ENCODE measurements at regions not wholly inside any gene's neighbourhood (a gene's known extent, or its start where the extent isn't known, plus 50 kb on each side); places are given as distances from the start of the nearest gene placed in this dataset.
A peak's percentile ranks its signal among the peaks of the same experiment; 100 is the strongest.

DNA sequence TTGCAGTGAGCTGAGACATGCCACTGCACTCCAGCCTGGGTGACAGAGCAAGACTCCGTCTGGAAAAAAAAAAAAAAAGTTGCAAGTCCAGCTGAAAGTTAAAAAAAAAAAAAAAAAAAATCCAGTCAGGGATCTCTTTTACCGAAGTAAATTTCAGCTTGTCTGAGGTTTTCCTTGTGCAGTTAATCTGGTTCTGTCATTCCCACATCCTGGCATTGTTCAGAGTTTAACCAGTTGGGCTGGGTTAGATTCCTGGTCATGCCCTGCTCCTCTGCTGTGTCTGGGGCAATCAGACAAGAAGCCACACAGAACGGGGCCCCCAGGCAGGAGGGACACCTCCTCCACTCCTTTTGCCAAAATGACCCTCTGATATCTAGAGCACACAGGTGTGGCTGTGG is 84.1 kb upstream of the KLHL25 start:
- Mint-ChIP-seq H3K9me3 (ENCODE audit: unreplicated experiment) (no peaks in the 10 kb centered on the region), H3K27me3 (ENCODE audit: unreplicated experiment) (peaks cover 3% of the 10 kb centered on the region), H3K4me1 (ENCODE audit: unreplicated experiment) (peaks cover 24% of the 10 kb centered on the region), H3K27ac (ENCODE audit: unreplicated experiment) (peak overlapping the region; percentile 84), H3K4me3 (ENCODE audit: unreplicated experiment) (no peak overlapping the region), H3K36me3 (ENCODE audit: low read depth, unreplicated experiment) (no peaks in the 10 kb centered on the region)
- DNase-seq (ENCODE audit: low spot score) = peak; percentile 22
- TF ChIP-seq, protein P1, sequence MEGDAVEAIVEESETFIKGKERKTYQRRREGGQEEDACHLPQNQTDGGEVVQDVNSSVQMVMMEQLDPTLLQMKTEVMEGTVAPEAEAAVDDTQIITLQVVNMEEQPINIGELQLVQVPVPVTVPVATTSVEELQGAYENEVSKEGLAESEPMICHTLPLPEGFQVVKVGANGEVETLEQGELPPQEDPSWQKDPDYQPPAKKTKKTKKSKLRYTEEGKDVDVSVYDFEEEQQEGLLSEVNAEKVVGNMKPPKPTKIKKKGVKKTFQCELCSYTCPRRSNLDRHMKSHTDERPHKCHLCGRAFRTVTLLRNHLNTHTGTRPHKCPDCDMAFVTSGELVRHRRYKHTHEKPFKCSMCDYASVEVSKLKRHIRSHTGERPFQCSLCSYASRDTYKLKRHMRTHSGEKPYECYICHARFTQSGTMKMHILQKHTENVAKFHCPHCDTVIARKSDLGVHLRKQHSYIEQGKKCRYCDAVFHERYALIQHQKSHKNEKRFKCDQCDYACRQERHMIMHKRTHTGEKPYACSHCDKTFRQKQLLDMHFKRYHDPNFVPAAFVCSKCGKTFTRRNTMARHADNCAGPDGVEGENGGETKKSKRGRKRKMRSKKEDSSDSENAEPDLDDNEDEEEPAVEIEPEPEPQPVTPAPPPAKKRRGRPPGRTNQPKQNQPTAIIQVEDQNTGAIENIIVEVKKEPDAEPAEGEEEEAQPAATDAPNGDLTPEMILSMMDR (IDR thresholded peaks at IDR 0.05; ENCODE audit: unreplicated experiment) = no peak

DNA sequence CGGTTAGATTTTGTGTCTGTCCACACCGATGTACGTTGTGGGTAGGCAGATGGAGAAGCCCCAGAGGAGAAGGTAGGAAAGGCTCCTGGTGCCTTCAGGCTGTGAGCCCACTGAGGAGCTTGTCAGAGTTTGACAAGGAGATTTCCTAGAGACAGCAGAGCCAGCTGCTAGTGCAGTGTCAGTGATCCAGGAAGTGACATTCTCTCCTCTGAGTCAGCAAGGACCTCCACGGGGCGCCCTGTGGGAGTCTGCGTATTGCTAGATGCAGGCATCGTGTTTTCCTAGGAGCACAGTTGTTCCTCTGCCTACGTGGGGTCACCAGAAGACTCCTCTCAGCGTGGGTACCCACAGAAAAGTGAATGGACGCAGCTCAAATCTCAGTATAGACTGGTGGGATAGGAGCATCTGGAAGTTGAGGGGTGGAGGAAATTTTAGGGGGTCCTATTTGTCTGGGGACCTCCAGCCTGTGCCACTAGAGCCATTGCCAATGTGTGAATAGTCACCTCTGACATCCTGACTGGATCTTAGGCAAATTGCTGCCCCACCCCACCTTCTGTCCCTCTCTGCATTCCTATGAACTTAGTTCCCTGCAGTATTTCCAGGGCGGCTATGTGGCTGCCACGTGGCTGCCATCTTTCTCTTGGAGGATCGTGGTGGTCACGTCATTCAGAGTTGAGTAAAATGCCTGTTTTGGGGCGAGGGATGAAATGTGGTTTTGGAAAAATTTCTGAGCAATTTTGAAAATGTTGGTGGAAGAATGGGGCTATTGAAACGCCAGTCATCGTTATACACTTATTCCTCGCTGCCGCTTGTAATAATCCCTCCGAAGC is 84.8 kb upstream of the KLHL25 start:
- H3K27me3 Mint-ChIP-seq (ENCODE audit: unreplicated experiment) = peaks cover 3% of the 10 kb centered on the region
- no peak for DNase-seq (ENCODE audit: low spot score)

DNA sequence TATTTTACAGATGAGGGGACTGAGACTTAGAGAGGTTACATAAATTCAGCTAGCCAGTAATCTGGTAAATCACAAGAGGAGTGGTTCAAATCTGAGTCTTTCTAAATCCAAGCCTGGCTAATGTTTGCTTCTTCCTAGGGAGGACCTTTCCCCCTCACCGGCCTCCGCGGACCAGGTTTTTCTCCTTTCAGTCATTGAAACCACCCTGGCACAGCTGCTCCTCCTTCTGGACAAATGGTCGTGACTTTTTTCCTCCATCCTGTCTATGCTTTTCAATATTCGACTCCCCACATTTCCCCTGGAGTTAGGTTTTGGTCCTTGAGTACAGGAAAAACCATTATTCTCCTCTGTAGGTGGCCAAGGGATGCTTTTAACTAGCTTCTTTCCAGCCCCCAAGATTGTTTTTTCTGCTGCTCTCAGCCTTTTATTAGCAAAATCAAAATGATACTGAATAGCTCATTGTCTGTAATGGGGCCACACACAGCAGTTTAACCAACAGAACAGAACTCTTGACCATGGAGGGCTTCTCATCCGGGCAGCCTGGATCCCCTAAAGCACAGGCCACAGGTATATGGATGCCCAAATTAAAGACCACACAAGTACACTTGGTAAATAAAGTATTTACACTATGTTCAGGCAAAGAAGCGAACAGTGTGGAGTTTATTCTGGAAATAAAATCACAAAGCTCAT is 85.9 kb upstream of the KLHL25 start:
- TF ChIP-seq, protein P1 (IDR thresholded peaks at IDR 0.05; ENCODE audit: unreplicated experiment) = no peak
- DNase-seq (ENCODE audit: low spot score) = no peak
- Mint-ChIP-seq H3K9me3 (ENCODE audit: unreplicated experiment) (no peaks in the 10 kb centered on the region), H3K4me3 (ENCODE audit: unreplicated experiment) (no peak overlapping the region), H3K27me3 (ENCODE audit: unreplicated experiment) (peaks cover 3% of the 10 kb centered on the region), H3K4me1 (ENCODE audit: unreplicated experiment) (peaks cover 24% of the 10 kb centered on the region), H3K36me3 (ENCODE audit: low read depth, unreplicated experiment) (no peaks in the 10 kb centered on the region), H3K27ac (ENCODE audit: unreplicated experiment) (no peak overlapping the region)

More for the DNA sequence above, 84.8 kb upstream of the KLHL25 start:
- no peaks in the 10 kb centered on the region for H3K9me3 Mint-ChIP-seq (ENCODE audit: unreplicated experiment)
- no peaks in the 10 kb centered on the region for H3K36me3 Mint-ChIP-seq (ENCODE audit: low read depth, unreplicated experiment)
- peak overlapping the region; percentile 84 for H3K27ac Mint-ChIP-seq (ENCODE audit: unreplicated experiment)
- H3K4me3 Mint-ChIP-seq (ENCODE audit: unreplicated experiment) = no peak overlapping the region
- TF ChIP-seq, protein P1 (IDR thresholded peaks at IDR 0.05; ENCODE audit: unreplicated experiment) = no peak
- H3K4me1 Mint-ChIP-seq (ENCODE audit: unreplicated experiment) = peaks cover 24% of the 10 kb centered on the region

GRCh38 chr15:85886309-85886811 is 91.6 kb upstream of the KLHL25 start:
- Mint-ChIP-seq H3K27me3 (ENCODE audit: unreplicated experiment) (peaks cover under 1% of the 10 kb centered on the region), H3K27ac (ENCODE audit: unreplicated experiment) (no peak overlapping the region), H3K4me1 (ENCODE audit: unreplicated experiment) (no peaks in the 10 kb centered on the region), H3K9me3 (ENCODE audit: unreplicated experiment) (no peaks in the 10 kb centered on the region), H3K36me3 (ENCODE audit: low read depth, unreplicated experiment) (no peaks in the 10 kb centered on the region), H3K4me3 (ENCODE audit: unreplicated experiment) (no peak overlapping the region)
- TF ChIP-seq, protein P1 (IDR thresholded peaks at IDR 0.05; ENCODE audit: unreplicated experiment) = no peak
- DNase-seq (ENCODE audit: low spot score) = no peak

Data from endothelial cell (in vitro differentiated cells).